ENCODE measurements at regions not wholly inside any gene's neighbourhood (a gene's known extent, or its start where the extent isn't known, plus 50 kb on each side); places are given as distances from the start of the nearest gene placed in this dataset.

GRCh38 chr15:97786741-97787140, 173.8 kb upstream of the ARRDC4 start:
- intact Hi-C loops (cut with DNase I): no loop called here

GRCh38 chr15:97790180-97790579, 170.3 kb upstream of the ARRDC4 start:
- intact Hi-C loops (cut with DNase I): no loop called here
- TF ChIP-seq POLR2A (IDR thresholded peaks at IDR 0.05): no peak
- no peak for TF ChIP-seq CTCF (IDR thresholded peaks at IDR 0.05)
- H3K27me3 ChIP-seq: peaks cover 4% of the 10 kb centered on the region
- H3K36me3 ChIP-seq (replicated peaks in 1 of 2): no peaks in the 10 kb centered on the region
- H3K9me3 ChIP-seq (replicated peaks in 1 of 3): no peaks in the 10 kb centered on the region
- H3K27ac ChIP-seq: no peak overlapping the region
- H3K4me1 ChIP-seq (replicated peaks in 1 of 2): no peaks in the 10 kb centered on the region
- H3K4me3 ChIP-seq: no peak overlapping the region
- DNase-seq: no peak

More at GRCh38 chr15:97786741-97787140, 173.8 kb upstream of the ARRDC4 start:
- Histone ChIP-seq H3K27ac (no peak overlapping the region), H3K27me3 (no peaks in the 10 kb centered on the region), H3K9me3 (replicated peaks in 1 of 3) (no peaks in the 10 kb centered on the region), H3K36me3 (replicated peaks in 1 of 2) (no peaks in the 10 kb centered on the region), H3K4me1 (replicated peaks in 1 of 2) (no peaks in the 10 kb centered on the region), H3K4me3 (no peak overlapping the region)
- DNase-seq: no peak
- 77 to 93% (median 79%) methylated on average over 1 of the region's 1 CpG for WGBS, 4 donors
- TF ChIP-seq POLR2A (IDR thresholded peaks at IDR 0.05) (no peak), CTCF (IDR thresholded peaks at IDR 0.05) (no peak)

GRCh38 chr15:97791824-97792792, 168.4 kb upstream of the ARRDC4 start:
- WGBS, 4 donors: 45 to 58% (median 57%) methylated on average over 17 of the region's 17 CpGs
- intact Hi-C loops (cut with DNase I): no loop called here
- Histone ChIP-seq H3K4me3 (no peak overlapping the region), H3K9me3 (replicated peaks in 1 of 3) (no peaks in the 10 kb centered on the region), H3K27ac (no peak overlapping the region), H3K27me3 (peaks cover 4% of the 10 kb centered on the region), H3K36me3 (replicated peaks in 1 of 2) (no peaks in the 10 kb centered on the region), H3K4me1 (replicated peaks in 1 of 2) (no peaks in the 10 kb centered on the region)
- no peak for DNase-seq
- TF ChIP-seq POLR2A (IDR thresholded peaks at IDR 0.05) (no peak), CTCF (IDR thresholded peaks at IDR 0.05) (no peak)

- no peak overlapping the region for H3K4me3 ChIP-seq
- no peak for TF ChIP-seq POLR2A (IDR thresholded peaks at IDR 0.05)
- H3K4me1 ChIP-seq (replicated peaks in 1 of 2): no peaks in the 10 kb centered on the region
- intact Hi-C loops (cut with DNase I): no loop called here
- H3K9me3 ChIP-seq (replicated peaks in 1 of 3): no peaks in the 10 kb centered on the region
- H3K27ac ChIP-seq: no peak overlapping the region
- H3K36me3 ChIP-seq (replicated peaks in 1 of 2): no peaks in the 10 kb centered on the region
- 49 to 67% (median 64%) methylated on average over 3 of the region's 3 CpGs for WGBS, 4 donors
- no peak for DNase-seq
- H3K27me3 ChIP-seq: no peaks in the 10 kb centered on the region
Observed at GRCh38 chr15:97804950-97805349, 155.6 kb upstream of the ARRDC4 start.

- Histone ChIP-seq H3K27ac (no peak overlapping the region), H3K4me1 (replicated peaks in 1 of 2) (no peaks in the 10 kb centered on the region), H3K4me3 (no peak overlapping the region), H3K36me3 (replicated peaks in 1 of 2) (no peaks in the 10 kb centered on the region), H3K9me3 (replicated peaks in 1 of 3) (no peaks in the 10 kb centered on the region), H3K27me3 (no peaks in the 10 kb centered on the region)
- TF ChIP-seq POLR2A (IDR thresholded peaks at IDR 0.05) (no peak), CTCF (IDR thresholded peaks at IDR 0.05) (no peak)
- intact Hi-C loops (cut with DNase I): no loop called here
- no peak for DNase-seq
- 65 to 73% (median 70%) methylated on average over 6 of the region's 6 CpGs for WGBS, 4 donors
Observed at GRCh38 chr15:97806766-97807165, 153.7 kb upstream of the ARRDC4 start.
